ENCODE measurements at regions not wholly inside any gene's neighbourhood (a gene's known extent, or its start where the extent isn't known, plus 50 kb on each side); places are given as distances from the start of the nearest gene placed in this dataset.

DNA sequence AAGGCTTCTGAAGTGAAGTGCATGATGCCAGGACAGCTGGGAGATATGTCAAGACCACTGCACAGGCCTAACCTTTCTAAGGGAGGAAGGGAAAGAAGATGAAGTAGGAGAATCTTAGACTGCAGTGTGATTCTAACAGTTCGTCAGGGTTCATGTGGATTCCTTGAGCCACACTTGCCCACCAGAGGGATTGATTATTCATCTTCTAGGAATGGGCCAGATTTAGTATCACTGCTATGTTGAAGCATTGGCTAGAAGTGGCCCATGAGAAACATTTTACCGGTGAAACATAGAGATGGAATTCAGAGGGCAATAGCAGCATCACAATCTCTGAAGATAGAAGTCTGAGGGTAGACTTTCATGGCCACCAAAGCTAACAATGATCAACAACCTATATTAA lies 550.8 kb upstream of the SLITRK1 start:
- Histone ChIP-seq H3K4me3 (ENCODE audit: low read depth, low read length) (no peak overlapping the region), H3K27ac (ENCODE audit: low read depth, low read length) (peak overlapping the region; percentile 62), H3K9me3 (ENCODE audit: control insufficient read depth, insufficient read depth, low read length) (no peaks in the 10 kb centered on the region), H3K27me3 (ENCODE audit: control insufficient read depth, insufficient read depth, low read length) (no peaks in the 10 kb centered on the region)
- DNase-seq (ENCODE audit: low read depth, low spot score), result peak; percentile 61
- CTCF ChIA-PET, result no interaction called here
- TF ChIP-seq, protein P1, sequence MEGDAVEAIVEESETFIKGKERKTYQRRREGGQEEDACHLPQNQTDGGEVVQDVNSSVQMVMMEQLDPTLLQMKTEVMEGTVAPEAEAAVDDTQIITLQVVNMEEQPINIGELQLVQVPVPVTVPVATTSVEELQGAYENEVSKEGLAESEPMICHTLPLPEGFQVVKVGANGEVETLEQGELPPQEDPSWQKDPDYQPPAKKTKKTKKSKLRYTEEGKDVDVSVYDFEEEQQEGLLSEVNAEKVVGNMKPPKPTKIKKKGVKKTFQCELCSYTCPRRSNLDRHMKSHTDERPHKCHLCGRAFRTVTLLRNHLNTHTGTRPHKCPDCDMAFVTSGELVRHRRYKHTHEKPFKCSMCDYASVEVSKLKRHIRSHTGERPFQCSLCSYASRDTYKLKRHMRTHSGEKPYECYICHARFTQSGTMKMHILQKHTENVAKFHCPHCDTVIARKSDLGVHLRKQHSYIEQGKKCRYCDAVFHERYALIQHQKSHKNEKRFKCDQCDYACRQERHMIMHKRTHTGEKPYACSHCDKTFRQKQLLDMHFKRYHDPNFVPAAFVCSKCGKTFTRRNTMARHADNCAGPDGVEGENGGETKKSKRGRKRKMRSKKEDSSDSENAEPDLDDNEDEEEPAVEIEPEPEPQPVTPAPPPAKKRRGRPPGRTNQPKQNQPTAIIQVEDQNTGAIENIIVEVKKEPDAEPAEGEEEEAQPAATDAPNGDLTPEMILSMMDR (IDR thresholded peaks at IDR 0.05; ENCODE audit: low read depth, low read length), result peak; percentile 8; the same call in 1 of the 2 replicates
- POLR2A ChIA-PET, result no interaction called here

DNA sequence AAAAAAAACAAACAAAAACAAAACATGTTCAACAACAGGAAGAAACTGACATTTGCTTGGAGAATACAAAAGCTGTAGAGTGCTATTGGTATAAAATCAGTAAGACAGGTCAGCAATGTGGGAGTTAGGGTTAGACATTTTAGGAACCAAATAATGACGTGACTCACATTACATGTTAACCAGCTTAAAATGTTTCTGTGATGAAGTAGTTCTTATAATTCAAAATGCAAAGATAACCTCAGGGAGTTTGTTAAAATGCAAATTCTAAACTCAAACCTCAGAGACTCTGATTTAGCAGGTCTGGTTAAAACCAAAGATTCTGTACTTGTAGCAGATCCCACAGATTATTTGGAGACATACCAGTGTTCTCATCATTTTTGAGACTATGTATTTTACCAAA lies 549.4 kb upstream of the SLITRK1 start:
- Histone ChIP-seq H3K27me3 (ENCODE audit: control insufficient read depth, insufficient read depth, low read length) (no peaks in the 10 kb centered on the region), H3K27ac (ENCODE audit: low read depth, low read length) (no peak overlapping the region), H3K9me3 (ENCODE audit: control insufficient read depth, insufficient read depth, low read length) (no peaks in the 10 kb centered on the region), H3K4me3 (ENCODE audit: low read depth, low read length) (no peak overlapping the region)
- POLR2A ChIA-PET, result interaction anchor here (1.0 kb wide), 1 partner anchor 14 kb away, joined by 3 read pairs; no protein-coding TSS in a partner anchor
- CTCF ChIA-PET, result no interaction called here
- no peak for DNase-seq (ENCODE audit: low read depth, low spot score)
- TF ChIP-seq, protein P1 (IDR thresholded peaks at IDR 0.05; ENCODE audit: low read depth, low read length), result no peak

- no peak for DNase-seq (ENCODE audit: low read depth, low spot score)
- no peak overlapping the region for H3K4me3 ChIP-seq (ENCODE audit: low read depth, low read length)
- H3K9me3 ChIP-seq (ENCODE audit: control insufficient read depth, insufficient read depth, low read length), result no peaks in the 10 kb centered on the region
- H3K27ac ChIP-seq (ENCODE audit: low read depth, low read length), result no peak overlapping the region
- CTCF ChIA-PET, result no interaction called here
- POLR2A ChIA-PET, result no interaction called here
- H3K27me3 ChIP-seq (ENCODE audit: control insufficient read depth, insufficient read depth, low read length), result no peaks in the 10 kb centered on the region
- TF ChIP-seq, protein P1 (IDR thresholded peaks at IDR 0.05; ENCODE audit: low read depth, low read length), result no peak
Observed at GRCh38 chr13:84430446-84430845, 548.2 kb upstream of the SLITRK1 start.

GRCh38 chr13:84430015-84430414 lies 547.7 kb upstream of the SLITRK1 start:
- no peak for DNase-seq (ENCODE audit: low read depth, low spot score)
- no peak overlapping the region for H3K4me3 ChIP-seq (ENCODE audit: low read depth, low read length)
- POLR2A ChIA-PET, result no interaction called here
- no peaks in the 10 kb centered on the region for H3K9me3 ChIP-seq (ENCODE audit: control insufficient read depth, insufficient read depth, low read length)
- H3K27ac ChIP-seq (ENCODE audit: low read depth, low read length), result no peak overlapping the region
- TF ChIP-seq, protein P1 (IDR thresholded peaks at IDR 0.05; ENCODE audit: low read depth, low read length), result no peak
- H3K27me3 ChIP-seq (ENCODE audit: control insufficient read depth, insufficient read depth, low read length), result no peaks in the 10 kb centered on the region
- CTCF ChIA-PET, result no interaction called here

- H3K9me3 ChIP-seq (ENCODE audit: control insufficient read depth, insufficient read depth, low read length), result peaks cover 6% of the 10 kb centered on the region
- no peak for DNase-seq (ENCODE audit: low read depth, low spot score)
- ChIA-PET POLR2A (no interaction called here), CTCF (interaction anchor here (0.6 kb wide), 1 partner anchor 10 kb away, joined by 5 read pairs; no protein-coding TSS in a partner anchor)
- H3K27me3 ChIP-seq (ENCODE audit: control insufficient read depth, insufficient read depth, low read length), result no peaks in the 10 kb centered on the region
- TF ChIP-seq, protein P1 (IDR thresholded peaks at IDR 0.05; ENCODE audit: low read depth, low read length), result no peak
- H3K27ac ChIP-seq (ENCODE audit: low read depth, low read length), result no peak overlapping the region
- no peak overlapping the region for H3K4me3 ChIP-seq (ENCODE audit: low read depth, low read length)
Observed at GRCh38 chr13:84418041-84418440, 535.8 kb upstream of the SLITRK1 start.
